ENCODE measurements at regions not wholly inside any gene's neighbourhood (a gene's known extent, or its start where the extent isn't known, plus 50 kb on each side); places are given as distances from the start of the nearest gene placed in this dataset.

- RAD21 ChIA-PET (ENCODE audit: unreplicated experiment): no interaction called here
- BruUV-seq (replicated peaks): no TSS peak
- SMC1A ChIA-PET (ENCODE audit: uncharacterized antibody, unreplicated experiment): no interaction called here
- no peaks in the 10 kb centered on the region for H3K9me3 ChIP-seq (replicated peaks; ENCODE audit: control insufficient read depth, insufficient read depth, low read length)
- CTCF ChIA-PET: no interaction called here
- ATAC-seq (no peak), DNase-seq (ENCODE audit: low read depth, low spot score) (no peak), FAIRE-seq (no peak)
- no peak overlapping the region for H3K9ac ChIP-seq (ENCODE audit: control insufficient read depth, insufficient read depth, low read length)
- in situ Hi-C loops (cut with MboI) (no loop called here), intact Hi-C loops (cut with micrococcal nuclease; ENCODE audit: unreplicated experiment) (no loop called here)
- no peaks in the 10 kb centered on the region for H3K36me3 ChIP-seq (ENCODE audit: control insufficient read depth in 2 of 2, insufficient read depth in 2 of 2, low read length in 1 of 2)
- H3K79me2 ChIP-seq (ENCODE audit: control insufficient read depth, insufficient read depth, low read length): no peaks in the 10 kb centered on the region
- H3K27me3 ChIP-seq (replicated peaks in 1 of 2; ENCODE audit: control insufficient read depth in 2 of 2, insufficient read depth in 2 of 2, low read length in 1 of 2): no peaks in the 10 kb centered on the region
- H4K20me1 ChIP-seq (ENCODE audit: control insufficient read depth, insufficient read depth): no peaks in the 10 kb centered on the region
- TF ChIP-seq ZNF687 (IDR thresholded peaks at IDR 0.05) (no peak), BMI1 (IDR thresholded peaks at IDR 0.05; ENCODE audit: borderline replicate concordance) (no peak)
- H3K4me2 ChIP-seq (ENCODE audit: control insufficient read depth, insufficient read depth): no peak overlapping the region
- POLR2A ChIA-PET: no interaction called here
- no peak overlapping the region for H3K4me3 ChIP-seq
- no peaks in the 10 kb centered on the region for H3K4me1 ChIP-seq (ENCODE audit: control insufficient read depth, insufficient read depth, low read length)
- H3K27ac ChIP-seq (ENCODE audit: control insufficient read depth, insufficient read depth): no peak overlapping the region
- H2AFZ ChIP-seq (ENCODE audit: control insufficient read depth, low read depth, low read length): no peak overlapping the region
Observed at GRCh38 chr9:29647451-29647850, 2074.2 kb upstream of the C9orf72 start.

GRCh38 chr9:29648132-29648531 lies 2074.9 kb upstream of the C9orf72 start:
- Histone ChIP-seq H3K27me3 (replicated peaks in 1 of 2; ENCODE audit: control insufficient read depth in 2 of 2, insufficient read depth in 2 of 2, low read length in 1 of 2) (no peaks in the 10 kb centered on the region), H3K4me1 (ENCODE audit: control insufficient read depth, insufficient read depth, low read length) (no peaks in the 10 kb centered on the region), H3K4me2 (ENCODE audit: control insufficient read depth, insufficient read depth) (no peak overlapping the region), H3K9ac (ENCODE audit: control insufficient read depth, insufficient read depth, low read length) (no peak overlapping the region), H3K27ac (ENCODE audit: control insufficient read depth, insufficient read depth) (no peak overlapping the region), H3K36me3 (ENCODE audit: control insufficient read depth in 2 of 2, insufficient read depth in 2 of 2, low read length in 1 of 2) (no peaks in the 10 kb centered on the region), H2AFZ (ENCODE audit: control insufficient read depth, low read depth, low read length) (no peak overlapping the region), H3K4me3 (no peak overlapping the region), H4K20me1 (ENCODE audit: control insufficient read depth, insufficient read depth) (no peaks in the 10 kb centered on the region), H3K79me2 (ENCODE audit: control insufficient read depth, insufficient read depth, low read length) (no peaks in the 10 kb centered on the region), H3K9me3 (replicated peaks; ENCODE audit: control insufficient read depth, insufficient read depth, low read length) (no peaks in the 10 kb centered on the region)
- ChIA-PET POLR2A (no interaction called here), RAD21 (ENCODE audit: unreplicated experiment) (no interaction called here), CTCF (no interaction called here), SMC1A (ENCODE audit: uncharacterized antibody, unreplicated experiment) (no interaction called here)
- BruUV-seq (replicated peaks): no TSS peak
- intact Hi-C loops (cut with micrococcal nuclease; ENCODE audit: unreplicated experiment) (no loop called here), in situ Hi-C loops (cut with MboI) (no loop called here)
- FAIRE-seq (no peak), DNase-seq (ENCODE audit: low read depth, low spot score) (no peak), ATAC-seq (no peak)
- TF ChIP-seq HDAC2 (IDR thresholded peaks at IDR 0.05): no peak
- TF ChIP-seq ATF3 (IDR thresholded peaks at IDR 0.05; ENCODE audit: borderline replicate concordance, extremely low read depth, low read depth, low read length): no peak
- TF ChIP-seq BCLAF1 (IDR thresholded peaks at IDR 0.05): no peak
- TF ChIP-seq CUX1 (IDR thresholded peaks at IDR 0.05; ENCODE audit: insufficient replicate concordance, low read depth, low read length): no peak
